GM21528 (cell line): ENCODE measurements at regions not wholly inside any gene's neighbourhood (a gene's known extent, or its start where the extent isn't known, plus 50 kb on each side); places are given as distances from the start of the nearest gene placed in this dataset.
"Not testable (repeated sequence)": the region's sequence is repeated elsewhere in the genome, so short reads cannot be mapped to it uniquely, and the experiment has no call there.

Experiments used
- ATAC-seq: cut with Tn5 transposase; IDR thresholded peaks from one replicate; pipeline ENCODE4 v1.9.1; 2021; ENCODE audit warnings: mild to moderate bottlenecking, moderate library complexity; ENCODE audit not compliant: unreplicated experiment, low FRiP score

- no peak for ATAC-seq
Observed at GRCh38 chr2:72078773-72079172, 68.9 kb downstream of the CYP26B1 start.

- ATAC-seq: no peak
Observed at GRCh38 chr2:72077702-72078169, 69.9 kb downstream of the CYP26B1 start.

GRCh38 chr2:72073373-72073772, 74.3 kb downstream of the CYP26B1 start:
- not testable (repeated sequence) for ATAC-seq

GRCh38 chr2:72064197-72064596, 83.5 kb downstream of the CYP26B1 start:
- not testable (repeated sequence) for ATAC-seq

GRCh38 chr2:72062336-72062735, 85.3 kb downstream of the CYP26B1 start:
- ATAC-seq: no peak

GRCh38 chr2:72057308-72057707, 90.4 kb downstream of the CYP26B1 start:
- no peak for ATAC-seq

GRCh38 chr2:72051971-72052505, 95.6 kb downstream of the CYP26B1 start:
- ATAC-seq: no peak

GRCh38 chr2:72051204-72051603, 96.5 kb downstream of the CYP26B1 start:
- ATAC-seq: no peak

GRCh38 chr2:72050734-72051133, 96.9 kb downstream of the CYP26B1 start:
- ATAC-seq: no peak

- no peak for ATAC-seq
Observed at GRCh38 chr2:72048881-72049477, 98.7 kb downstream of the CYP26B1 start.

- no peak for ATAC-seq
Observed at GRCh38 chr2:72043985-72044384, 103.7 kb downstream of the CYP26B1 start.

GRCh38 chr2:72041638-72042111, 106.0 kb downstream of the CYP26B1 start:
- no peak for ATAC-seq

- ATAC-seq: no peak
Observed at GRCh38 chr2:72040629-72041571, 106.8 kb downstream of the CYP26B1 start.

- no peak for ATAC-seq
Observed at GRCh38 chr2:72038524-72038923, 109.1 kb downstream of the CYP26B1 start.

- no peak for ATAC-seq
Observed at GRCh38 chr2:72037261-72037666, 110.4 kb downstream of the CYP26B1 start.

GRCh38 chr2:72036595-72036994, 111.1 kb downstream of the CYP26B1 start:
- ATAC-seq: no peak

GRCh38 chr2:72036173-72036545, 111.5 kb downstream of the CYP26B1 start:
- no peak for ATAC-seq

GRCh38 chr2:72035518-72036172, 112.0 kb downstream of the CYP26B1 start:
- ATAC-seq: no peak

GRCh38 chr2:72034353-72035095, 113.1 kb downstream of the CYP26B1 start:
- ATAC-seq: no peak

GRCh38 chr2:72033636-72034035, 114.0 kb downstream of the CYP26B1 start:
- ATAC-seq: no peak
